Progenitor cell of endocrine pancreas (in vitro differentiated cells): ENCODE measurements at regions not wholly inside any gene's neighbourhood (a gene's known extent, or its start where the extent isn't known, plus 50 kb on each side); places are given as distances from the start of the nearest gene placed in this dataset.

Source experiments
- DNase-seq: peaks from one replicate; pipeline ENCODE4 v3.0.0; 2021; ENCODE audit warnings: low spot score; ENCODE audit not compliant: unreplicated experiment
- H3K27ac Mint-ChIP-seq: 2 replicates; pipeline ENCODE4 v1.8.0; 2021; ENCODE audit warnings: mild to moderate bottlenecking, moderate library complexity, mixed read lengths
- H3K27me3 Mint-ChIP-seq: 2 replicates; pipeline ENCODE4 v1.8.0; 2021; ENCODE audit warnings: mixed read lengths
- H3K36me3 Mint-ChIP-seq: 2 replicates; pipeline ENCODE4 v1.8.0; 2022; ENCODE audit warnings: mixed read lengths; ENCODE audit not compliant: insufficient read depth
- H3K4me1 Mint-ChIP-seq: 2 replicates; pipeline ENCODE4 v1.8.0; 2021; ENCODE audit warnings: low read depth, mixed read lengths
- H3K4me3 Mint-ChIP-seq: 2 replicates; pipeline ENCODE4 v1.8.0; 2021; ENCODE audit warnings: low read depth, mild to moderate bottlenecking, moderate library complexity, mixed read lengths
- H3K9me3 Mint-ChIP-seq: 2 replicates; pipeline ENCODE4 v1.8.0; 2021; ENCODE audit warnings: low read depth, mixed read lengths
- TF ChIP-seq, protein P1 (sequence below): fragments of 200-600 bp; sonication (generic); IDR thresholded peaks from one replicate; pipeline ENCODE4 v1.5.0; 2021; ENCODE audit warnings: antibody characterized with exemption, mild to moderate bottlenecking; ENCODE audit not compliant: unreplicated experiment

DNA sequence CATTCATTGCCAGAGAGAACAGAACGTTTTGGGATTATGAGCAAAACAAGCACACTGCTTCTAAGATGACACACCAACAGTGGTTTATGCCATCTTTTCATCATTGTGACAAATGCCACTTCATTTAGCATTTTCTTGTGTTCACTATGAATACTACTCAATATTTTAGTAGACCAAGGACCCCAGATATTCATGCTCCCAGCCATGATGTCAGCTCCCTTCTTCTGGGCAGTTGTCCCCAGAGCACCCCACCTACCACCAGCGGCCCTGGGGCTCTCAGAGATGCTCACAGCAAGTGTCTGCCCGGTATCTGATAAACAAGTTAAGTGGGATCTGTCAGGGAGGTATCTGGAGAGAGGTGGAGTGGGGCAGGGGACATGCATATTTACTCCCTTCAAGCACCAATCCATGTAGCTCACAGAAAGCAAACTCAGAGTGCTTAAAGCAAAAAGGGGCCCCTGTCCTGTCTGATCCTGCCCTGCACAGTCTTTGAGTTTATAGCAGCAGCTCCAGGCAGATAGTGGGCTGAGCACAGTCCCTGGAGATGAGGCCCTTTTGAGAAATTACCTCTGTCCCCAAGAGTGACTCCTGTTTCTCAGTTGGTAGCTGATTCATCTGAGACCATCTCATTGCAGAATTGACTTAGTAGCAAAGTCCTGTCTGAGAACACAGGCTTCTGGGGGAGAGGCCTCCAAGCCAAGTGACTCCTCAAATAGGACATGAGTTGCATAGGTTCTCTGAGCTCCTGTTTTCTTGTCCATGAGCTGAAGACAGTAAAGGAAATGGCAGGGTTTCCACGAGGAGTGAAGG, 281.8 kb upstream of the KLF6 start:
- no peak overlapping the region for H3K27ac Mint-ChIP-seq
- no peaks in the 10 kb centered on the region for H3K4me1 Mint-ChIP-seq
- TF ChIP-seq, protein P1, sequence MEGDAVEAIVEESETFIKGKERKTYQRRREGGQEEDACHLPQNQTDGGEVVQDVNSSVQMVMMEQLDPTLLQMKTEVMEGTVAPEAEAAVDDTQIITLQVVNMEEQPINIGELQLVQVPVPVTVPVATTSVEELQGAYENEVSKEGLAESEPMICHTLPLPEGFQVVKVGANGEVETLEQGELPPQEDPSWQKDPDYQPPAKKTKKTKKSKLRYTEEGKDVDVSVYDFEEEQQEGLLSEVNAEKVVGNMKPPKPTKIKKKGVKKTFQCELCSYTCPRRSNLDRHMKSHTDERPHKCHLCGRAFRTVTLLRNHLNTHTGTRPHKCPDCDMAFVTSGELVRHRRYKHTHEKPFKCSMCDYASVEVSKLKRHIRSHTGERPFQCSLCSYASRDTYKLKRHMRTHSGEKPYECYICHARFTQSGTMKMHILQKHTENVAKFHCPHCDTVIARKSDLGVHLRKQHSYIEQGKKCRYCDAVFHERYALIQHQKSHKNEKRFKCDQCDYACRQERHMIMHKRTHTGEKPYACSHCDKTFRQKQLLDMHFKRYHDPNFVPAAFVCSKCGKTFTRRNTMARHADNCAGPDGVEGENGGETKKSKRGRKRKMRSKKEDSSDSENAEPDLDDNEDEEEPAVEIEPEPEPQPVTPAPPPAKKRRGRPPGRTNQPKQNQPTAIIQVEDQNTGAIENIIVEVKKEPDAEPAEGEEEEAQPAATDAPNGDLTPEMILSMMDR = no peak
- no peaks in the 10 kb centered on the region for H3K27me3 Mint-ChIP-seq
- no peak for DNase-seq
- H3K4me3 Mint-ChIP-seq = no peak overlapping the region
- no peaks in the 10 kb centered on the region for H3K36me3 Mint-ChIP-seq
- H3K9me3 Mint-ChIP-seq = no peaks in the 10 kb centered on the region

DNA sequence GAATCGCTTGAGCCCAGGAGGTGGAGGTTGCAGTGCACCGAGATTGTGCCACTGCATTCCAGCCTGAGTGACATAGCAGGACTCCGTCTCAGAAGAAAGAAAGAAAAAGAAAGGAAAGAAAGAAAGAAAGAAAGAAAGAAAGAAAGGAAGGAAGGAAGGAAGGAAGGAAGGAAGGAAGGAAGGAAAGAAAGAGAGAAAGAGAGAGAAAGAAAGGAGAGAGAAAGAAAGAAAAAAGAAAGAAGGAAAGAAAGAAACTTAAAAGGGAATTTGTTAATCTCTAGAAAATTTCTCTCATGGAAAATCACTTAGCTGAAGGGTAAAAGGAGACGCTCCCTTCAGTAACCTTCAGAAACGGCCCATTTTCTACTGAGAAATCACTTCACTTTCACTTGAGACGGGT, 279.5 kb upstream of the KLF6 start:
- H3K9me3 Mint-ChIP-seq = no peaks in the 10 kb centered on the region
- H3K27me3 Mint-ChIP-seq = no peaks in the 10 kb centered on the region
- DNase-seq = no peak
- H3K36me3 Mint-ChIP-seq = no peaks in the 10 kb centered on the region
- no peaks in the 10 kb centered on the region for H3K4me1 Mint-ChIP-seq
- H3K27ac Mint-ChIP-seq = no peak overlapping the region
- no peak overlapping the region for H3K4me3 Mint-ChIP-seq
- TF ChIP-seq, protein P1 = no peak

DNA sequence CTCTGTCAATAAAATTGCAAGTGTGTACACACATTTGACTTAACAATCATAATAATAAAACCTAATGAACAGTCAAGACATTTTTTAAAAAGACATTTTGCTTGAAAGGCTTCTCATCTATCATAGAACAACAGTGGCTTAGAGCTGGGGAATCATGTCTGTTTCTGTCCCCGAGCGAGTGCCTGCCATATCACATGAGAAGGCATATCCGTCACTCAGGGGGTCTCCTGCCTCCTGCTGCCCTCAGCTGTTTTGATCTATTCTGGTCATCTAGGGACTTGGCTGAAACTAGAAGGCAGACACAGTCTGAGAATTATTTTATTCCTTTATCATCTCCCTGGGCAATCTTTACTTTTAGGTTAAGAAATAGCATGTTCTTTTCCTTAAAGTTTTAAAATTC, 278.7 kb upstream of the KLF6 start:
- TF ChIP-seq, protein P1 = no peak
- DNase-seq = no peak
- no peak overlapping the region for H3K4me3 Mint-ChIP-seq
- H3K27me3 Mint-ChIP-seq = no peaks in the 10 kb centered on the region
- H3K36me3 Mint-ChIP-seq = no peaks in the 10 kb centered on the region
- no peaks in the 10 kb centered on the region for H3K4me1 Mint-ChIP-seq
- H3K9me3 Mint-ChIP-seq = no peaks in the 10 kb centered on the region
- H3K27ac Mint-ChIP-seq = no peak overlapping the region

DNA sequence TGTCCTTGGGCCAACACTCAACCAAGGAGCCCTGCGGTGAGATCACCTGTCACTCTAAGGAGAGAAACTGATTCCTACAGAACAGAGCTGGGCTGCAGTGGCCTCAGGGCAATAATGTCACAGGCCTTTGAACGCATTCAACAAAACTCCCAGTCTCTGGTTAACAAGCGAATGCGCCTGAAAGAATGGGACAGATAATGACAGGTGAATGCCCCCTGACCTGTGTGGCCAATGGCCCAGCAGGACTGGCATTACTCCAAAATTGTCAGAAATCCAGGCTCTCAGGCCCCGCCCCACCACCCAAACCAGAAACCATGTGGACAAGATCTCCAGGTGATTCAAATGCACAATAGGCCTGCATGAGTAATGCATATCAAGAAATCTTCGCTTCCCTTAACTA, 277.7 kb upstream of the KLF6 start:
- no peaks in the 10 kb centered on the region for H3K36me3 Mint-ChIP-seq
- no peak overlapping the region for H3K4me3 Mint-ChIP-seq
- H3K4me1 Mint-ChIP-seq = no peaks in the 10 kb centered on the region
- no peaks in the 10 kb centered on the region for H3K27me3 Mint-ChIP-seq
- DNase-seq = no peak
- no peak overlapping the region for H3K27ac Mint-ChIP-seq
- TF ChIP-seq, protein P1 = no peak
- no peaks in the 10 kb centered on the region for H3K9me3 Mint-ChIP-seq

DNA sequence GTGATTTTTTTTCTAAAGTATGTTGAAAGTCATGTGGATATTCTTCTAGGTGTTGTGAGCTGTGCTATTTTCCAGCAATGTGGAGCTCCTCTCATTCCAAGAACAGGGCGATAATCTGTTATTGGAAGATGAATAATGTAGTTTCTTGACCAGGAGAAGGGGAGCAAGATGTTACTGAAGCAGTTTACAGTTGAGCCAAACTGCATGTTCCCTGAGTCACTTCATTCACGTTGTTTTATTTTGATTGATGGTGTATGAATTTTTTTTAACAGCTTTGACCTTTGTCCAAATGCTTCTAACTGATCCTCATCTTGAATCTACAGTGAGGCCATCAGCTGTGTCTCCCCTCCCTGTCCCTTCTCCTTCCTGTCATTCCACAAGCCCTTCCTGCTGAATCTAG, 277.1 kb upstream of the KLF6 start:
- no peaks in the 10 kb centered on the region for H3K36me3 Mint-ChIP-seq
- no peak overlapping the region for H3K27ac Mint-ChIP-seq

More for the DNA sequence above, 277.1 kb upstream of the KLF6 start:
- Mint-ChIP-seq H3K9me3 (no peaks in the 10 kb centered on the region), H3K27me3 (no peaks in the 10 kb centered on the region), H3K4me3 (no peak overlapping the region), H3K4me1 (no peaks in the 10 kb centered on the region)
- TF ChIP-seq, protein P1 = no peak
- DNase-seq = no peak
